H1 (cell line): ENCODE measurements at regions not wholly inside any gene's neighbourhood (a gene's known extent, or its start where the extent isn't known, plus 50 kb on each side); places are given as distances from the start of the nearest gene placed in this dataset.

Experiments
- CHD7 ChIP-seq: fragments of 300-600 bp; sonication (generic); IDR thresholded peaks from 2 replicates; pipeline ENCODE4 v1.7.1; 2012; ENCODE audit warnings: low read length, moderate library complexity, mild to moderate bottlenecking, inconsistent platforms; ENCODE audit not compliant: insufficient replicate concordance

GRCh38 chr14:71430678-71431376 lies 501.4 kb upstream of the RGS6 start (continued):
- TF ChIP-seq CHD7: no peak
